Left lung (tissue), 4 donors: ENCODE measurements at regions not wholly inside any gene's neighbourhood (a gene's known extent, or its start where the extent isn't known, plus 50 kb on each side); places are given as distances from the start of the nearest gene placed in this dataset.

Source experiments
- ATAC-seq: fragments of 200-7000 bp; cut with Tn5 transposase; one replicate; pipeline ENCODE4 v1.9.1; 2020; ENCODE audit warnings: moderate library complexity
- DNase-seq, 4 donors: peaks; one replicate each; pipeline ENCODE4 v3.0.0-alpha.2; 2013 to 2020
- H3K27ac ChIP-seq, 2 donors: fragments of 200-600 bp; sonication (generic) in 1 of 2; one replicate each; pipeline versions ENCODE4 v1.5.0 to v1.8.0; 2020 to 2021
- H3K27me3 ChIP-seq, 2 donors: fragments of 200-600 bp; sonication (generic) in 1 of 2; one replicate each; pipeline versions ENCODE4 v1.5.0 to v1.8.0; 2020 to 2021
- H3K36me3 ChIP-seq, 2 donors: fragments of 200-600 bp; sonication (generic) in 1 of 2; one replicate each; pipeline versions ENCODE4 v1.5.0 to v1.8.0; 2020 to 2021
- H3K4me1 ChIP-seq, 2 donors: fragments of 200-600 bp; one replicate each; pipeline ENCODE4 v1.8.0; 2021
- H3K4me3 ChIP-seq, 2 donors: fragments of 200-600 bp; sonication (generic) in 1 of 2; one replicate each; pipeline versions ENCODE4 v1.5.0 to v1.8.0; 2020 to 2021; ENCODE audit warnings: mild to moderate bottlenecking in 1 of 2
- H3K9me3 ChIP-seq, 2 donors: fragments of 200-600 bp; sonication (generic) in 1 of 2; one replicate each; pipeline versions ENCODE4 v1.5.0 to v1.8.0; 2020 to 2021
- intact Hi-C, 2 donors: fragments of 100-400 bp; cut with DNase I; formaldehyde crosslinking; loops; one replicate each; pipeline versions ENCODE4 v1.11.2 to v1.14.2; 2022
- TF ChIP-seq, protein P1 (sequence below), 2 donors: fragments of 200-600 bp; sonication (generic) in 1 of 2; IDR thresholded peaks; one replicate each; pipeline versions ENCODE4 v1.5.0 to v1.8.0; 2021; ENCODE audit warnings: antibody characterized with exemption in 2 of 2
- donor health status: DM: no; HTN: yes; CAD: no.
- donor health status: DM: no; HTN: no; CAD: no.

DNA sequence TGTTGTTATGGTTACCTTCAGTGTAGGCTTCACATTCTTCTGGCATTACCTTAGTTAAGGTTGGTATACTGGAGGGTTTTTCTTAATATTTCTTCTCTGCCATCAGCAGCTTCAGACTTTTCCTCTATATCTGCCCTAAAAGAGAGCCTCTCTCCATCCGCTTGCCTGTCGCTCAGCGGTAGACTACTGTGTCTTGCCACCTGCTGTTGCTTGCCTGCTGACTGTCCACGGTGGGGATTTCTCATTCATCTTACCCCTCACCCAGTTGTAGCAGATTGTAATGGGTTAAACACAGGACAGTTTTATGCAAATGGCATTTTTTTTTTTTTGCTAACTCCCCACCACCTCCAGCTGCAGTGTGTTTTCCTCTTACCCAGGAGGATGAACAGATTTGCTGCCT, 577.2 kb downstream of the SLITRK5 start:
- H3K27me3 ChIP-seq: no peaks in the 10 kb centered on the region
- no peak overlapping the region for H3K27ac ChIP-seq
- no peaks in the 10 kb centered on the region for H3K36me3 ChIP-seq
- DNase-seq: no peak
- H3K4me3 ChIP-seq: no peak overlapping the region
- H3K4me1 ChIP-seq: no peaks in the 10 kb centered on the region
- intact Hi-C loops: no loop called here
- no peak for ATAC-seq
- no peaks in the 10 kb centered on the region for H3K9me3 ChIP-seq
- TF ChIP-seq, protein P1, sequence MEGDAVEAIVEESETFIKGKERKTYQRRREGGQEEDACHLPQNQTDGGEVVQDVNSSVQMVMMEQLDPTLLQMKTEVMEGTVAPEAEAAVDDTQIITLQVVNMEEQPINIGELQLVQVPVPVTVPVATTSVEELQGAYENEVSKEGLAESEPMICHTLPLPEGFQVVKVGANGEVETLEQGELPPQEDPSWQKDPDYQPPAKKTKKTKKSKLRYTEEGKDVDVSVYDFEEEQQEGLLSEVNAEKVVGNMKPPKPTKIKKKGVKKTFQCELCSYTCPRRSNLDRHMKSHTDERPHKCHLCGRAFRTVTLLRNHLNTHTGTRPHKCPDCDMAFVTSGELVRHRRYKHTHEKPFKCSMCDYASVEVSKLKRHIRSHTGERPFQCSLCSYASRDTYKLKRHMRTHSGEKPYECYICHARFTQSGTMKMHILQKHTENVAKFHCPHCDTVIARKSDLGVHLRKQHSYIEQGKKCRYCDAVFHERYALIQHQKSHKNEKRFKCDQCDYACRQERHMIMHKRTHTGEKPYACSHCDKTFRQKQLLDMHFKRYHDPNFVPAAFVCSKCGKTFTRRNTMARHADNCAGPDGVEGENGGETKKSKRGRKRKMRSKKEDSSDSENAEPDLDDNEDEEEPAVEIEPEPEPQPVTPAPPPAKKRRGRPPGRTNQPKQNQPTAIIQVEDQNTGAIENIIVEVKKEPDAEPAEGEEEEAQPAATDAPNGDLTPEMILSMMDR (IDR thresholded peaks at IDR 0.05): no peak

DNA sequence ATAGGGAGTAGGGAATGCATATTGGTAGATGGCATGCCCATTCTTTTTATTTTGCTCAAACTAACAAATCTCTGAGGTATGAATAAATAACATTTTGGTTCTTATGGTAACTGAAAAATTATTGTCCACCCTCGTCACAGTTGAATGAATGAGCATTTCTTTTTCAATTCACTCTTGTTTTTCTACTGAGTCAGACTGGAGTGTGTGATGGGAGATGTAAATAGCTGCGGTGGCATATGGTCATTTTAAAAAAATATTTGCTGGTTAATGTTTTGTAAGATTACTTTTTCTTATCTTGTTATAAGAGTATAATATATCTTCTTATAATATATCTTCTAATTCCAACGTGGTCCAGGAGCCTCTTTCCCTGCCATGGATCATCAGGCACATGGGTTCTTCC, 586.5 kb downstream of the SLITRK5 start:
- Histone ChIP-seq H3K4me1 (no peaks in the 10 kb centered on the region), H3K27ac (no peak overlapping the region), H3K36me3 (no peaks in the 10 kb centered on the region), H3K27me3 (no peaks in the 10 kb centered on the region), H3K4me3 (no peak overlapping the region), H3K9me3 (no peaks in the 10 kb centered on the region)
- TF ChIP-seq, protein P1 (IDR thresholded peaks at IDR 0.05): no peak
- intact Hi-C loops: no loop called here
- DNase-seq: no peak
- ATAC-seq: no peak

DNA sequence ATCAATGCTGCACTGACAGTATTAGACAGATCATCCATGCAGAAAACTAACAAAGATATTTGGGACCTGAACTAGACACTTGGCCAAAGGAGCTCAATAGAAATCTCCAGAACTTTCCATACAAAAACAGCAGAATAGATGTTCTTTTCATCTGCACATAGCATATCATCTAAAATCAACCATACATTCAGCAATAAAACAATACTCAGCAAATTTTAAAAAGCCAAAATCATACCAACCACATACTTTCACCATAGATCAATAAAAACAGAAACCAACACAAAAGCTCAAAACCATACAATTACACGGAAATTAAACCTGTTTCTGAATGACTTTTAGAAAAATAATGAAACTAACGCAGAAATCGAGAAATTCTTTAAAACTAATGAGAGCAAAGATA, 592.6 kb downstream of the SLITRK5 start:
- H3K4me3 ChIP-seq: no peak overlapping the region
- H3K36me3 ChIP-seq: no peaks in the 10 kb centered on the region
- intact Hi-C loops: no loop called here
- no peaks in the 10 kb centered on the region for H3K9me3 ChIP-seq
- DNase-seq: no peak
- H3K4me1 ChIP-seq: no peaks in the 10 kb centered on the region
- H3K27me3 ChIP-seq: no peaks in the 10 kb centered on the region
- no peak for ATAC-seq
- H3K27ac ChIP-seq: no peak overlapping the region
- TF ChIP-seq, protein P1 (IDR thresholded peaks at IDR 0.05): no peak

DNA sequence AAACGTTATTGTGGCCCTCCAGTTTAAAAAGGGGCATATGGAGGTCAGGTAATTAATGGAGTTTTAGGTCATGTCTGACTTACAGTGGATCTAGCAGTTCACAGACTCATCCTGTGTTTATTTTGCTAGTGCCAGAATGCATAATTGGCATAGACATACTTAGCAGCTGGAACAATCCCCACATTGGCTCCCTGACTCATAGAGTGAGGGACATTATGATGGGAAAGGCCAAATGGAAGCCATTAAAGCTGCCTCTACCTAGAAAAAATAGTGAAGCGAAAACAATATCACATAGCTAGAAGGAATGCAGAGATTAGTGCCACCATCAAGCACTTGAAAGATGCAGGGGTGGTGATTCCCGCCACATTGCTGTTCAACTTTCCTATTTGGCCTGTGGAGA, 610.7 kb downstream of the SLITRK5 start:
- intact Hi-C loops: no loop called here
- Histone ChIP-seq H3K9me3 (peaks cover 0 to 5% of the 10 kb centered on the region in 2 donors), H3K27ac (no peak overlapping the region), H3K4me1 (no peaks in the 10 kb centered on the region), H3K36me3 (no peaks in the 10 kb centered on the region), H3K27me3 (no peaks in the 10 kb centered on the region), H3K4me3 (no peak overlapping the region)
- no peak for ATAC-seq
- TF ChIP-seq, protein P1 (IDR thresholded peaks at IDR 0.05): no peak
- no peak for DNase-seq

DNA sequence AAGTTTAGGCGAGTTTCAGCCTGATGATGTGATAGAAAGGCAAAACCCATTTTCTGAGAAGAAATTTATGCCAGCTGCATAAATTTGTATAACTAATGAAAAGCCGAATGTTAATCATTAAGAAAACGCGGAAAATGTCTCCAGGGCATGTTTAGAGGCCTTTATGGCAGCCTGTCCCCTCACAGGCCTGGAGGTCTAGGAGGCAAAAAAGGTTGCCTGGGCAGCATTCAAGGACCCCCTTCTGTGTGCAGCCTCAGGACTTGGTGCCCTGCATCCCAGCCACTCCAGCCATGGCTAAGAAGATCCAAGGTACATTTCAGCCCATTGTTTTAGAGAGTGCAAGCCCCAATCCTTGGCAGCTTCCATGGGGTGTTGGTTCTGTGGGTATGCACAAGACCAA, 614.2 kb downstream of the SLITRK5 start:
- intact Hi-C loops: no loop called here
- no peak for DNase-seq
- Histone ChIP-seq H3K27me3 (no peaks in the 10 kb centered on the region), H3K4me1 (no peaks in the 10 kb centered on the region), H3K27ac (no peak overlapping the region), H3K9me3 (peaks cover 0 to 5% of the 10 kb centered on the region in 2 donors), H3K4me3 (no peak overlapping the region), H3K36me3 (no peaks in the 10 kb centered on the region)
- TF ChIP-seq, protein P1 (IDR thresholded peaks at IDR 0.05): no peak
- no peak for ATAC-seq
